OCI-LY1 (cell line): ENCODE measurements at regions not wholly inside any gene's neighbourhood (a gene's known extent, or its start where the extent isn't known, plus 50 kb on each side); places are given as distances from the start of the nearest gene placed in this dataset.

Experiments
- EZH2 ChIP-seq: fragments of 200-600 bp; sonication (generic), shearing (Covaris generic); IDR thresholded peaks from 2 replicates; pipeline ENCODE4 v1.8.0; 2017; ENCODE audit warnings: borderline replicate concordance, mixed run types, mild to moderate bottlenecking, antibody characterized with exemption, low read length, moderate library complexity, mixed read lengths
- TF ChIP-seq, protein P1 (sequence below): fragments of 200-600 bp; sonication (generic), shearing (Covaris generic); IDR thresholded peaks from 2 replicates; pipeline ENCODE4 v1.5.1; 2017; ENCODE audit warnings: mild to moderate bottlenecking, antibody characterized with exemption, low read length, moderate library complexity, mixed read lengths

DNA sequence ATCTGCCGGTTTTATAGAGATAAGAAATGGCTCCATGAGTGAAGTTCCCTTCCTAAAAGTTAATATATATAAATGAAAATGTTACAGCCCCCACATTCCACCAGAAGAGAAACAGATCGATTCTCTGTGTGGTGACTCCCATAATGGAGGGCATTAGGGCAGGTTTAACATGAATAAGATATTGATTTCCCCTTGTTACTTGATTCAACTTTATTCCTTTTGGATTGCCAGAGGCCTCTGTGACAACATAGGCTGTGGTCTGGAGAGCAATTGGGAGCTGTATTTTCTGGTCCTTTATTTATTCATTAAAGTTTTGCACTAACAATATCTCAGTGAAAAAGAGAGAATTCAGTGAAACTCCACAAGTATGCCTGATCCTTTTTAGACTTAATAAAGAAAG is 125.2 kb upstream of the CCDC196 start:
- TF ChIP-seq EZH2: no peak
- TF ChIP-seq, protein P1, sequence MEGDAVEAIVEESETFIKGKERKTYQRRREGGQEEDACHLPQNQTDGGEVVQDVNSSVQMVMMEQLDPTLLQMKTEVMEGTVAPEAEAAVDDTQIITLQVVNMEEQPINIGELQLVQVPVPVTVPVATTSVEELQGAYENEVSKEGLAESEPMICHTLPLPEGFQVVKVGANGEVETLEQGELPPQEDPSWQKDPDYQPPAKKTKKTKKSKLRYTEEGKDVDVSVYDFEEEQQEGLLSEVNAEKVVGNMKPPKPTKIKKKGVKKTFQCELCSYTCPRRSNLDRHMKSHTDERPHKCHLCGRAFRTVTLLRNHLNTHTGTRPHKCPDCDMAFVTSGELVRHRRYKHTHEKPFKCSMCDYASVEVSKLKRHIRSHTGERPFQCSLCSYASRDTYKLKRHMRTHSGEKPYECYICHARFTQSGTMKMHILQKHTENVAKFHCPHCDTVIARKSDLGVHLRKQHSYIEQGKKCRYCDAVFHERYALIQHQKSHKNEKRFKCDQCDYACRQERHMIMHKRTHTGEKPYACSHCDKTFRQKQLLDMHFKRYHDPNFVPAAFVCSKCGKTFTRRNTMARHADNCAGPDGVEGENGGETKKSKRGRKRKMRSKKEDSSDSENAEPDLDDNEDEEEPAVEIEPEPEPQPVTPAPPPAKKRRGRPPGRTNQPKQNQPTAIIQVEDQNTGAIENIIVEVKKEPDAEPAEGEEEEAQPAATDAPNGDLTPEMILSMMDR: no peak
